DMS153 treated with DMSO at 0.1 percent for 48 hours (cell line): ENCODE measurements at regions not wholly inside any gene's neighbourhood (a gene's known extent, or its start where the extent isn't known, plus 50 kb on each side); places are given as distances from the start of the nearest gene placed in this dataset.

Experiments
- DNase-seq: peaks from one replicate; lab custom pipeline; 2025; ENCODE audit not compliant: unreplicated experiment; lab: John Stamatoyannopoulos, UW

DNA sequence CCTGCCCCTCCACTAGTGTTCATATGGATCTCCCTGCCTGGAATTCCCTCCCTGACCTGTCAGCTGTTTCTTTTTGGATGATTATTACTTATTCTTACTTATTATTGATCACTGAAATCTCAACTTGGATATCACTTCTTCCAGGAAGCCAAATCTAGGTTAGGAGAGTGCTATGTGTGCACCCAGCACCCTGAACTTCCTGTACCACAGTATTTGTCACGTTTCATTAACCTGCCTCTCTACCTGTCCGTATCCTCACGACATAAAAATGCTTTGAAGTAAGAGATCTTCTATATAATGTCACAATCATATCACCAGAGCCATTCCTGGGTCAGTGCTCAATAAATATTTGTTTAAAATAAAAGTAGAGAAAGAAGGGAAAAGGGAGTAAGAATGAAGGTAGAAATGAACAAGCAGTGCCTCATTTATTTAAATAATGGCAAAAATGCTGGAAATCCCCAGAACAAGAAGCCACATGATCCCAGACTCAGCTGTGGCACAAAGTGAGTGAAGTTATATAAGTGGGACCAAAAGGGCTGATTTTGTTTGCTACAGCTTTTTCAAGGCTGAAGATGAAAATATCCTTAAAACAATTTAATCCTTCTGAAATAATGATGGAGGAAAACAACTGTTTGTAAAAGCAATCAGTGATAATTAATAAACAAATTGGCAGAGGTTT is 88.0 kb upstream of the MANEA start:
- DNase-seq, result no peak

DNA sequence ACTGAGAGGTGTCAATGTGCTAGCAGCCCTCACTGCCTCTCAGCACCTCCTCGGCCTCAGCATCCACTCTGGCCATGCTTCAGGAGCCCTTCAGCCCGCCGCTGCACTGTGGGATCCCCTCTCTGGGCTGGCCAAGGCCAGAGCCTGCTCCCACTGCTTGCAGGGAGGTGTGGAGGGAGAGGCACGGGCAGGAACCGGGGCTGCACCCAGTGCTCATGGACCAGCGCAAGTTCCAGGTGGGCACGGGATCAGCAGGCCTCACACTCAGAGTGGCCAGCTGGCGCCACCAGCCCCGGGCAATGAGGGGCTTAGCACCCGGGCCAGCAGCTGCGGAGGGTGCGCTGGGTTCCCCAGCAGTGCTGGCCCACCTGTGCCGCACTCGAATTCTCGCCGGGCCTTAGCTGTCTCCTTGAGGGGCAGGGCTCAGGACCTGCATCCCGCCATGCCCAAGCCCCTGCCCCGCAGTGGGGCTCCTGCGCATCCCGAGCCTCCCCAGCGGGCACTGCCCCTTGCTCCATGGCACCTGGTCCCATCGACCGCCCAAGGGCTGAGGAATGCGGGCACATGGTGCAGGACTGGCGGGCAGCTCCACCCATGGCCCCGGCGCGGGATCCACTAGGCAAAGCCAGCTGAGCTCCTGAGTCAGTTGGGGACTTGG is 80.4 kb upstream of the MANEA start:
- DNase-seq, result no peak

DNA sequence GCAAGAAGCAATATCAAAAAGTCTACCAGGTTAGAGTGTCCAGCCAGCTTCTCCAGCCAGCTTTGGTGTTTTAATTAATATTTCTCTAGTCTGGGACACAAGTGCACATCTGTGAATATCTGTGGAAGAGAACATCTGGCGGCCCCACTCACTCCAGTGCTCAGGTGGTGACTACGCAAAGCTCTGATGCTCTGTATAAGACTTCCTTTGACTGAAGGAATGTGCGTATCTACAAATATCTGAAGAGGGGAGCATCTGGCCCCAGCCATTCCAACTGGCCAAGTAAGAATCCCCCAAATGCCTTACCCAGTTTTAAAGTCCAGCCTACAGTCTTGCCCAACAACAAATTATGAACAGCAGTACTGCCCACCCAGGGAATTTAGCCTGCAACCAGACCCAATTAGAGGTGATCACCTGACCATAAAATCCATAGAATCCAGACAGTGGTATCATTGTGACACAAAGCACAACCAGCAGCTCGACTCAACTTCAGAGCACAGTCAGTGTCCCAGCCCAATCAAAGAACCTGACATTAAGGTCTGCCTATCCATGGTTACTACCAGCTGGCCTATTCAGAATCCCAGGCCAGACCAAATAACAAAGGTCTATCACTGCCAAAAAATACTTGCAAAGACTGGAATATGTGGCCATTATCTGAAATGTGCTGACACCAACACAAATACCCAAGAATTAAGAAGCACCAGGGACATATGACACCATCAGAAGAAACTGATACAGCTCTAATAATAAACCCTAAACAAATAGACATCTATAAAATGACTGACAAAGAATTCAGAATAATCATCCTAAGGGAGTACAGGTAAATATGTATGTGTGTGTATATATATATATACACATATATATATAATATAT is 76.1 kb upstream of the MANEA start:
- no peak for DNase-seq

DNA sequence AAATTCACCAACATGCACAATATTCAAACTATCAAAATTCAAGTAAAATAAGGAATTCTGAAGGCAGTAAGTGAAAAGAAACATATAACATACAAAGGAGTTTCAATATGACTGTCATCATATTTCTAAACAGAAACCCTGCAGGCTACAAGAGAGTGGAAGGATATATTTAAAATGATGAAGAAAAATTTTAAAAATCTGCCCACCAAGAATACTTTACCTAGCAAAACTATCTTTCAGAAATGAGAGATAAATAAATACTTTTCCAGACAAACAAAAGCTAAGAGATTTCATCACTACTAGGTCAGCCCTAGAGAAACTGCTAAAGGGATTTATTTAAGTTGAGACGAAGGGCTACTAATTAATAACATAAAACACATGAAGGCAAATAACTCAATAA is 73.8 kb upstream of the MANEA start:
- no peak for DNase-seq

DNA sequence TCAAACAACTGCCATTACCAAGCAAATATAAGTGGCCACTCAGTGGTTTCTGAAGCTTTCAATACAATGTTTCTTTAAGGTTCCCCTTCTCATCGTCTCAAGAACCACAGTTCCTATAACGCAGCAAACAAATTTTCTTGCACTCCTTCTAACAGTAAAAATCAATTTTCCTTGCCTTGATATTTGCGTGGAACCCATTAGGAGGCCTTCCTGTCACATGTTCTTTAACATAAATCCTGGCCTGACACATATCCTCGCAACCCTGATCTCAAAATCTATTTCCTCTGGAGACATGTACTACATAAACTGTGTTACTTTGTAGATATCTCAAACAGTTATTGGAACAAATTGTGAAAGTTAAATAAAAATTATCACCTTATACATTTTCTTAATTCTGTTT is 65.9 kb upstream of the MANEA start:
- DNase-seq, result no peak

- no peak for DNase-seq
Observed at GRCh38 chr6:95515975-95516374, 61.4 kb upstream of the MANEA start.

GRCh38 chr6:95517004-95517403 is 60.3 kb upstream of the MANEA start:
- DNase-seq, result no peak

GRCh38 chr6:95517568-95517967 is 59.8 kb upstream of the MANEA start:
- no peak for DNase-seq

DNA sequence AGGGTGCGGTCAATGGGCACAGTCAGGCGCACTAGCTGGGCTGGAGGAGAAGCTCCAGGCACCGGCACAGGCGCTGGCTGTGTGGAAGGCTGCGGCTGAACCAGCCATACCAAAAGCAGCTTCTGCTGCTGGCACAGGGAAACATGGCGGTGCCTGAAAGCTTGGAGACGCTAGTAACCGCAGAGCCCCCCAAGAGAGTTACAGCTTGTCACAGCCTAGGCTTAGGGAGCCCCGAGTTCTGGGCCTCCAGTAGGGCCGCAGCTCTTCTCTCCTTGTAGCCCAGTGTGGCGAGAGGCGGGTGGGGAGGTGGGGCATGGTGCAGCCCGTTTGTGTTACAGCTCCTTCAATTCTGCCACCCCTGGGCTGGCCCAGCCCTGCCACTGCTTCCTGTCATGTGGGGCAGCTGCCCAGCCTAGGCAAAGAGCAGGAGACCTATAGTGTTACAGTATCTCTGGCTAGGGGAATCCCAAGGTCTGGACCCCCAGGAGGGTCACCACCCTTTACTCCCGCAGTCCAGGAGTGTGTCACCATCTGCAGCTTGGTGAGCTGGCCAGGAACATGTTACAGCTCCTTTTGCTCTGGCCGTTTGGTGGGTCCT is 58.6 kb upstream of the MANEA start:
- DNase-seq, result no peak

DNA sequence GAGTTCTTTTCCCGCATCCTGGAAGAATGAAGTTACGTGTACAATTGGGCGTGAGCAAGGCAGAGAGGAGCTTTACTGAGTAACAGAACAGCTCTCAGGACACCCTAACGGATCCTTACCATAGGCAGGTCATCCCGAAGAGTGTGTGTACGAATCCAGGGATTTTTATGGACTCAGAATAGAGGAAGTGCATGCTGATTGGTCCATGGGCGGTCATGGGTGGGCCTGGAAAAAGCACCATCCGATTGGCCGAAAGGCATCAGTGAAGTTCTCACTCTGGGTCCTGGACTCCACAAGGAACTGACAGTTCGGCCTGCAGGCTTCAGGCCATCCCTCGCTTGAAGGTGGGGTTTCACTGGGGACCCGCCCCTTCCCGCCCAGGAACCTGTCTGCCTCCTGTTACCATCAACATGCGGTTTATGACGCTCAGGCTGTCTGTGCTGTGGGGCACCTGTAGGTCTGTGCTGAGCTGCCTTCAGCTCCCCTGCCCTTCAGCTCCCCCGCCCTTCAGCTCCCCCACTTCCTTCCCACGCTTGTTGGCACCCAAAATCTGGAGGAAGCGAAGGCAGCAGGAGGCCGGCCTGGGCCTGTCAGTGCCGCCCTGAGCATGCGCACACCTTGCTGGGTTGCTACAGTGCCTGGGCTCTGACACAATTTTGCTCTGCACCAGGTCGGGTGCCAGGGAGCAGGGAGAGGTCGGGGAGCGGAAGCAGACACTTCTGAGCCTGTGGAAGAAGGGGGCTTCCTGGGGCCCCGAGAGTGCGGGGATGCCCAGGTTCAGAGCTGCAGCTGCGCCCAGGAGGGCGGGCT is 57.9 kb upstream of the MANEA start:
- no peak for DNase-seq

DNA sequence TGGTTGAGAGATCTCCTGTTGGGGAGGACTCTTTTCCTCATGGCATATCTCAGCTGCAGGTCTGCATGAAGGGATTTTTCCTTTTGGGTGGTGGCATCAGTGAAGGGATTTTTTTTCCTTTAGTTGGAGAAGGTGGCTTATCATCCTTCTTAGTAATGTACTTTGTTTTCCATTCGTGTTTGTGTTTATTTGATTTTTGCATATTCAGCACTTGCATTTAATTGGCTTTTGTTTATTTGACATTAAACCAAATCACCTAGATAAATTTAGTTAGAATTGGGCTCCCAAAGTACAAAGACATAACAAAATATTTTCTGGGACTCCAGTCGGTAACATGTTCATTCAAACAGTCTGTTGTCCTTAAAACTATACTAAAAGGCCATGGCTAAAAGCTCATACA is 56.2 kb upstream of the MANEA start:
- no peak for DNase-seq
